ENCODE measurements at regions not wholly inside any gene's neighbourhood (a gene's known extent, or its start where the extent isn't known, plus 50 kb on each side); places are given as distances from the start of the nearest gene placed in this dataset.

DNA sequence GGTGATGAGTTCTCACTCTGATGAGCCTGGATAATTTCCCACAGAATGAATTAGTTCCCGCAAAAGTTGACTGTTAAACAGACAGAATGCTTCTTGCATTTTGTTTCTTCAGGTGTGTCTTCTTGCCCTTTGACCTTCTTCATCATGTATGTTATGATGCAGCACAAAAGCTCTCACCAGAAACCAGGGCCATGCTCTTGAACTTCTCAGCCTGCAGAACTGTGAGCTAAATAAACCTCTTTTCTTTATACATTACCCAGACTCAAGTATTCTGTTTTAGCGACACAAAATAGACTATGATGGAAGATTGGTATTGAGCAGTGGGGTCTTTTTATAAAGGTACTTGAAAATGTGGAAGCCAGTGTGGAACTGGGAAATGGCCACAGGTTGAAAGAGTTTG is 95.2 kb upstream of the TNS3 start:
- TF ChIP-seq, protein P1, sequence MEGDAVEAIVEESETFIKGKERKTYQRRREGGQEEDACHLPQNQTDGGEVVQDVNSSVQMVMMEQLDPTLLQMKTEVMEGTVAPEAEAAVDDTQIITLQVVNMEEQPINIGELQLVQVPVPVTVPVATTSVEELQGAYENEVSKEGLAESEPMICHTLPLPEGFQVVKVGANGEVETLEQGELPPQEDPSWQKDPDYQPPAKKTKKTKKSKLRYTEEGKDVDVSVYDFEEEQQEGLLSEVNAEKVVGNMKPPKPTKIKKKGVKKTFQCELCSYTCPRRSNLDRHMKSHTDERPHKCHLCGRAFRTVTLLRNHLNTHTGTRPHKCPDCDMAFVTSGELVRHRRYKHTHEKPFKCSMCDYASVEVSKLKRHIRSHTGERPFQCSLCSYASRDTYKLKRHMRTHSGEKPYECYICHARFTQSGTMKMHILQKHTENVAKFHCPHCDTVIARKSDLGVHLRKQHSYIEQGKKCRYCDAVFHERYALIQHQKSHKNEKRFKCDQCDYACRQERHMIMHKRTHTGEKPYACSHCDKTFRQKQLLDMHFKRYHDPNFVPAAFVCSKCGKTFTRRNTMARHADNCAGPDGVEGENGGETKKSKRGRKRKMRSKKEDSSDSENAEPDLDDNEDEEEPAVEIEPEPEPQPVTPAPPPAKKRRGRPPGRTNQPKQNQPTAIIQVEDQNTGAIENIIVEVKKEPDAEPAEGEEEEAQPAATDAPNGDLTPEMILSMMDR (conservative IDR thresholded peaks at IDR 0.05): no peak
- TF ChIP-seq ZFX (IDR thresholded peaks at IDR 0.05): no peak

Data from C4-2B (cell line).